OCI-LY3 (cell line): ENCODE measurements at regions not wholly inside any gene's neighbourhood (a gene's known extent, or its start where the extent isn't known, plus 50 kb on each side); places are given as distances from the start of the nearest gene placed in this dataset.

Experiments
- EZH2phosphoT487 ChIP-seq: fragments of 200-600 bp; shearing (Covaris generic); IDR thresholded peaks from 2 replicates; pipeline ENCODE4 v1.6.1; 2018; ENCODE audit warnings: antibody characterized with exemption, mixed run types, low read depth
- TF ChIP-seq, protein P1 (sequence below): fragments of 200-600, 300-600 bp; sonication (generic); IDR thresholded peaks from 2 replicates; pipeline ENCODE4 v1.5.1; 2014; ENCODE audit warnings: antibody characterized with exemption, low read length, low read depth

GRCh38 chrX:83422836-83423235 is 85.3 kb upstream of the POU3F4 start:
- TF ChIP-seq, protein P1, sequence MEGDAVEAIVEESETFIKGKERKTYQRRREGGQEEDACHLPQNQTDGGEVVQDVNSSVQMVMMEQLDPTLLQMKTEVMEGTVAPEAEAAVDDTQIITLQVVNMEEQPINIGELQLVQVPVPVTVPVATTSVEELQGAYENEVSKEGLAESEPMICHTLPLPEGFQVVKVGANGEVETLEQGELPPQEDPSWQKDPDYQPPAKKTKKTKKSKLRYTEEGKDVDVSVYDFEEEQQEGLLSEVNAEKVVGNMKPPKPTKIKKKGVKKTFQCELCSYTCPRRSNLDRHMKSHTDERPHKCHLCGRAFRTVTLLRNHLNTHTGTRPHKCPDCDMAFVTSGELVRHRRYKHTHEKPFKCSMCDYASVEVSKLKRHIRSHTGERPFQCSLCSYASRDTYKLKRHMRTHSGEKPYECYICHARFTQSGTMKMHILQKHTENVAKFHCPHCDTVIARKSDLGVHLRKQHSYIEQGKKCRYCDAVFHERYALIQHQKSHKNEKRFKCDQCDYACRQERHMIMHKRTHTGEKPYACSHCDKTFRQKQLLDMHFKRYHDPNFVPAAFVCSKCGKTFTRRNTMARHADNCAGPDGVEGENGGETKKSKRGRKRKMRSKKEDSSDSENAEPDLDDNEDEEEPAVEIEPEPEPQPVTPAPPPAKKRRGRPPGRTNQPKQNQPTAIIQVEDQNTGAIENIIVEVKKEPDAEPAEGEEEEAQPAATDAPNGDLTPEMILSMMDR = no peak
- no peak for TF ChIP-seq EZH2phosphoT487
